Progenitor cell of endocrine pancreas (in vitro differentiated cells): ENCODE measurements at regions not wholly inside any gene's neighbourhood (a gene's known extent, or its start where the extent isn't known, plus 50 kb on each side); places are given as distances from the start of the nearest gene placed in this dataset.
"Not testable (repeated sequence)": the region's sequence is repeated elsewhere in the genome, so short reads cannot be mapped to it uniquely, and the experiment has no call there.

ENCODE experiments used
- DNase-seq: peaks from one replicate; pipeline ENCODE4 v3.0.0; 2021; ENCODE audit warnings: low spot score; ENCODE audit not compliant: unreplicated experiment
- H3K27ac Mint-ChIP-seq: 2 replicates; pipeline ENCODE4 v1.8.0; 2021; ENCODE audit warnings: mild to moderate bottlenecking, moderate library complexity, mixed read lengths
- H3K27me3 Mint-ChIP-seq: 2 replicates; pipeline ENCODE4 v1.8.0; 2021; ENCODE audit warnings: mixed read lengths
- H3K36me3 Mint-ChIP-seq: 2 replicates; pipeline ENCODE4 v1.8.0; 2022; ENCODE audit warnings: mixed read lengths; ENCODE audit not compliant: insufficient read depth
- H3K4me1 Mint-ChIP-seq: 2 replicates; pipeline ENCODE4 v1.8.0; 2021; ENCODE audit warnings: low read depth, mixed read lengths
- H3K4me3 Mint-ChIP-seq: 2 replicates; pipeline ENCODE4 v1.8.0; 2021; ENCODE audit warnings: low read depth, mild to moderate bottlenecking, moderate library complexity, mixed read lengths
- H3K9me3 Mint-ChIP-seq: 2 replicates; pipeline ENCODE4 v1.8.0; 2021; ENCODE audit warnings: low read depth, mixed read lengths

GRCh38 chr21:9972018-9972417 is 549.4 kb upstream of the TPTE start:
- H3K9me3 Mint-ChIP-seq, result peaks cover 39% of the 10 kb centered on the region
- not testable (repeated sequence) for H3K4me3 Mint-ChIP-seq, H3K36me3 Mint-ChIP-seq, DNase-seq, H3K4me1 Mint-ChIP-seq, H3K27ac Mint-ChIP-seq, H3K27me3 Mint-ChIP-seq

GRCh38 chr21:9978371-9978770 is 543.0 kb upstream of the TPTE start:
- not testable (repeated sequence) for H3K4me1 Mint-ChIP-seq, H3K27ac Mint-ChIP-seq, H3K36me3 Mint-ChIP-seq, H3K27me3 Mint-ChIP-seq, H3K4me3 Mint-ChIP-seq, DNase-seq
- H3K9me3 Mint-ChIP-seq, result peaks cover 49% of the 10 kb centered on the region

GRCh38 chr21:9997507-9997906 is 523.9 kb upstream of the TPTE start:
- H3K4me1 Mint-ChIP-seq, H3K27me3 Mint-ChIP-seq: not testable (repeated sequence)
- H3K9me3 Mint-ChIP-seq, result peaks cover 33% of the 10 kb centered on the region

GRCh38 chr21:10002762-10003313 is 518.5 kb upstream of the TPTE start:
- peaks cover 46% of the 10 kb centered on the region for H3K9me3 Mint-ChIP-seq
- DNase-seq, H3K27ac Mint-ChIP-seq, H3K36me3 Mint-ChIP-seq, H3K27me3 Mint-ChIP-seq, H3K4me3 Mint-ChIP-seq, H3K4me1 Mint-ChIP-seq: not testable (repeated sequence)

More at GRCh38 chr21:9997507-9997906, 523.9 kb upstream of the TPTE start:
- not testable (repeated sequence) for H3K4me3 Mint-ChIP-seq, DNase-seq, H3K36me3 Mint-ChIP-seq, H3K27ac Mint-ChIP-seq

GRCh38 chr21:10005791-10006190 is 515.6 kb upstream of the TPTE start:
- not testable (repeated sequence) for DNase-seq, H3K27ac Mint-ChIP-seq, H3K36me3 Mint-ChIP-seq, H3K4me3 Mint-ChIP-seq, H3K4me1 Mint-ChIP-seq, H3K27me3 Mint-ChIP-seq
- H3K9me3 Mint-ChIP-seq, result peaks cover 37% of the 10 kb centered on the region

- not testable (repeated sequence) for H3K4me3 Mint-ChIP-seq, H3K27ac Mint-ChIP-seq, H3K4me1 Mint-ChIP-seq, H3K36me3 Mint-ChIP-seq, DNase-seq, H3K27me3 Mint-ChIP-seq
- H3K9me3 Mint-ChIP-seq, result peaks cover 24% of the 10 kb centered on the region
These were observed 504.4 kb upstream of the TPTE start for GRCh38 chr21:10016991-10017390.

GRCh38 chr21:10017757-10018156 is 503.6 kb upstream of the TPTE start:
- not testable (repeated sequence) for H3K27me3 Mint-ChIP-seq, H3K4me1 Mint-ChIP-seq, H3K4me3 Mint-ChIP-seq, H3K27ac Mint-ChIP-seq, DNase-seq, H3K36me3 Mint-ChIP-seq
- peaks cover 20% of the 10 kb centered on the region for H3K9me3 Mint-ChIP-seq

- not testable (repeated sequence) for H3K27me3 Mint-ChIP-seq, H3K36me3 Mint-ChIP-seq, H3K4me1 Mint-ChIP-seq, H3K4me3 Mint-ChIP-seq, H3K27ac Mint-ChIP-seq, DNase-seq
- peaks cover 31% of the 10 kb centered on the region for H3K9me3 Mint-ChIP-seq
These were observed 499.9 kb upstream of the TPTE start for GRCh38 chr21:10021462-10021861.

GRCh38 chr21:10022745-10023144 is 498.6 kb upstream of the TPTE start:
- not testable (repeated sequence) for DNase-seq, H3K4me3 Mint-ChIP-seq, H3K27me3 Mint-ChIP-seq, H3K4me1 Mint-ChIP-seq, H3K27ac Mint-ChIP-seq, H3K36me3 Mint-ChIP-seq
- peaks cover 22% of the 10 kb centered on the region for H3K9me3 Mint-ChIP-seq
